ENCODE measurements at regions not wholly inside any gene's neighbourhood (a gene's known extent, or its start where the extent isn't known, plus 50 kb on each side); places are given as distances from the start of the nearest gene placed in this dataset.

DNA sequence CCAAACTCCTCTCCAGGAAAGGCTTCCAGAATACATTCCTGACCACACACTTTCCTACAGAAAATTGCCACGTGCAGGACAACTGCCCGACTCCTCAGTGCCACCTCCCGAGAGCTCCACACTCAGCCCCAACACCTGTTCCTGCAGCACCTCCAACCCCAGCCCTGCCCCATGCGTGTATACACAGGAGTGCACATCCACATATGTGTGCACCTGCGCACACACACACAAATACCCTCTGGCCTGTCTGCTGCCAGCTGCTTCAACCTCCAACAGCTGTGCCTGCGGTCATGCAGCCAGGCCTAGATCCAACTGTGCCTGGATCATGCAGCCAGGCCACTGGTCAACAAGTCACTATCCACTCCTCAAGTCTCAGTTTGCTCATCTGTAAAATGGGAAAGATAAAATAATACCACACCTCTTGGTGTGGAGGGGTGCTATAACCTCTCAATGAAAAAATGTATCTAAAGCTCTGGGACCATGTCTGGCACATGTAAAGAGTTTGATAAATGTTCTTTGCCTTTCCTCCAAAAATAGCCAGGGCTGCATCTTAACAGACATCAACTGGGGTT is 152.1 kb upstream of the ID2 start:
- Histone ChIP-seq H3K9me2 (replicated peaks; ENCODE audit: control insufficient read depth, low read length) (no peaks in the 10 kb centered on the region), H3K27me3 (ENCODE audit: control insufficient read depth, low read length) (no peaks in the 10 kb centered on the region), H3K79me2 (ENCODE audit: control insufficient read depth, low read length) (no peaks in the 10 kb centered on the region), H3K36me3 (ENCODE audit: control insufficient read depth, low read length) (no peaks in the 10 kb centered on the region), H4K20me1 (ENCODE audit: control insufficient read depth, insufficient read depth, low read depth, low read length) (no peaks in the 10 kb centered on the region), H3K27ac (ENCODE audit: low read depth, low read length) (no peak overlapping the region), H3F3A (ENCODE audit: control insufficient read depth, insufficient read depth) (0 out of 2 replicates have a peak, but pooled peaks cover 8% of the 10 kb centered on the region), H3K4me2 (ENCODE audit: low read length) (no peak overlapping the region), H3K4me3 (ENCODE audit: low read length) (no peak overlapping the region), H3K9me3 (ENCODE audit: control insufficient read depth, insufficient read depth, low read length) (peaks cover 12% of the 10 kb centered on the region), H3K4me1 (ENCODE audit: control insufficient read depth, low read length) (peaks cover 46% of the 10 kb centered on the region)
- TF ChIP-seq, protein P1, sequence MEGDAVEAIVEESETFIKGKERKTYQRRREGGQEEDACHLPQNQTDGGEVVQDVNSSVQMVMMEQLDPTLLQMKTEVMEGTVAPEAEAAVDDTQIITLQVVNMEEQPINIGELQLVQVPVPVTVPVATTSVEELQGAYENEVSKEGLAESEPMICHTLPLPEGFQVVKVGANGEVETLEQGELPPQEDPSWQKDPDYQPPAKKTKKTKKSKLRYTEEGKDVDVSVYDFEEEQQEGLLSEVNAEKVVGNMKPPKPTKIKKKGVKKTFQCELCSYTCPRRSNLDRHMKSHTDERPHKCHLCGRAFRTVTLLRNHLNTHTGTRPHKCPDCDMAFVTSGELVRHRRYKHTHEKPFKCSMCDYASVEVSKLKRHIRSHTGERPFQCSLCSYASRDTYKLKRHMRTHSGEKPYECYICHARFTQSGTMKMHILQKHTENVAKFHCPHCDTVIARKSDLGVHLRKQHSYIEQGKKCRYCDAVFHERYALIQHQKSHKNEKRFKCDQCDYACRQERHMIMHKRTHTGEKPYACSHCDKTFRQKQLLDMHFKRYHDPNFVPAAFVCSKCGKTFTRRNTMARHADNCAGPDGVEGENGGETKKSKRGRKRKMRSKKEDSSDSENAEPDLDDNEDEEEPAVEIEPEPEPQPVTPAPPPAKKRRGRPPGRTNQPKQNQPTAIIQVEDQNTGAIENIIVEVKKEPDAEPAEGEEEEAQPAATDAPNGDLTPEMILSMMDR (IDR thresholded peaks at IDR 0.05; ENCODE audit: low read depth, low read length, poor library complexity, severe bottlenecking), result no peak
- no peak for TF ChIP-seq EZH2phosphoT487 (IDR thresholded peaks at IDR 0.05; ENCODE audit: borderline replicate concordance, low read length)

DNA sequence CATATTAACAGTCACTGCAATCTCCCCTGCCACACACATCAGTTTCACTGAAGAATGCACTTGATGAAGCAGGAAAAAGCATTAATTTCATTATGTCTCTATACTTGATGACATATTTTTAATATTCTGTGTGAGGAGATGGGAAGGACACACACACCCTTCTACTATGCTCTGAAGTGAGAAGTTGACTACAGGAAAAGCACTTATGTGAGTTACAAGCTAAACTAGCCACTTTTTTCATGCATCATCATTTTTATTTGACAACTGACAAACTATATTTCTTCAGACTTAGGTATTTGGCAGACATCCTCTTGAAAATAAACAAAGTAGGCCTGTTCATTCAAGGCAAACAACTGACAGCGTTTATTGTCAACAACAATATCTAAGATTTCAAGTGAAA is 150.4 kb upstream of the ID2 start:
- Histone ChIP-seq H3K4me3 (ENCODE audit: low read length) (no peak overlapping the region), H3F3A (ENCODE audit: control insufficient read depth, insufficient read depth) (0 out of 2 replicates have a peak, but pooled peaks cover 5% of the 10 kb centered on the region), H4K20me1 (ENCODE audit: control insufficient read depth, insufficient read depth, low read depth, low read length) (no peaks in the 10 kb centered on the region), H3K9me2 (replicated peaks; ENCODE audit: control insufficient read depth, low read length) (no peaks in the 10 kb centered on the region), H3K79me2 (ENCODE audit: control insufficient read depth, low read length) (no peaks in the 10 kb centered on the region), H3K27ac (ENCODE audit: low read depth, low read length) (no peak overlapping the region), H3K4me1 (ENCODE audit: control insufficient read depth, low read length) (peaks cover 46% of the 10 kb centered on the region), H3K27me3 (ENCODE audit: control insufficient read depth, low read length) (no peaks in the 10 kb centered on the region), H3K4me2 (ENCODE audit: low read length) (no peak overlapping the region), H3K36me3 (ENCODE audit: control insufficient read depth, low read length) (no peaks in the 10 kb centered on the region), H3K9me3 (ENCODE audit: control insufficient read depth, insufficient read depth, low read length) (peaks cover 12% of the 10 kb centered on the region)
- no peak for TF ChIP-seq EZH2phosphoT487 (IDR thresholded peaks at IDR 0.05; ENCODE audit: borderline replicate concordance, low read length)
- TF ChIP-seq, protein P1 (IDR thresholded peaks at IDR 0.05; ENCODE audit: low read depth, low read length, poor library complexity, severe bottlenecking), result no peak

DNA sequence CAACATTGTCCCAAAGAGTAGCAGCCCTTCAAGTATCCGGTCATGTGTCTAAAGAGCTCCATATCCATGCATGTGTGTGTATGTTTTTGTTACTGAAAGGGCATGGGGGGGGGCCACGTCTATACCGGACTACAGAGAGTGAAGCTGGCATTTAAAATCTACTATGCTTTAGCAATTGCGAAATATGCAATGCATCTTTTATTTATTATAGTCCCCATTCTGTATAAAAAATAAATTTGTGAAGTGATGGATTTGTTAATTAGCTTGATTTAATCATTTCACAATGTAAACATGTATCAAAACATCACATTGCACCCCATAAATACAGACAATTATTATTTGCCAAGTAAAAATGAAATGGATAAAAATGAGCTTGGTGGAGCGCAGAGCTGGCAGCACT is 149.4 kb upstream of the ID2 start:
- no peak for TF ChIP-seq EZH2phosphoT487 (IDR thresholded peaks at IDR 0.05; ENCODE audit: borderline replicate concordance, low read length)
- TF ChIP-seq, protein P1 (IDR thresholded peaks at IDR 0.05; ENCODE audit: low read depth, low read length, poor library complexity, severe bottlenecking), result no peak
- Histone ChIP-seq H3K4me1 (ENCODE audit: control insufficient read depth, low read length) (peaks cover 46% of the 10 kb centered on the region), H3K4me2 (ENCODE audit: low read length) (no peak overlapping the region), H3K27me3 (ENCODE audit: control insufficient read depth, low read length) (no peaks in the 10 kb centered on the region), H3K36me3 (ENCODE audit: control insufficient read depth, low read length) (no peaks in the 10 kb centered on the region), H3F3A (ENCODE audit: control insufficient read depth, insufficient read depth) (0 out of 2 replicates have a peak, but pooled peaks cover 2% of the 10 kb centered on the region), H4K20me1 (ENCODE audit: control insufficient read depth, insufficient read depth, low read depth, low read length) (no peaks in the 10 kb centered on the region), H3K4me3 (ENCODE audit: low read length) (no peak overlapping the region), H3K27ac (ENCODE audit: low read depth, low read length) (no peak overlapping the region), H3K9me3 (ENCODE audit: control insufficient read depth, insufficient read depth, low read length) (peaks cover 12% of the 10 kb centered on the region), H3K9me2 (replicated peaks; ENCODE audit: control insufficient read depth, low read length) (no peaks in the 10 kb centered on the region), H3K79me2 (ENCODE audit: control insufficient read depth, low read length) (no peaks in the 10 kb centered on the region)

All from DOHH2 (cell line).